B cell (primary cell): ENCODE measurements at regions not wholly inside any gene's neighbourhood (a gene's known extent, or its start where the extent isn't known, plus 50 kb on each side); places are given as distances from the start of the nearest gene placed in this dataset.

Source experiments
- ATAC-seq: fragments of 200-7000 bp; cut with Tn5 transposase; one replicate; pipeline ENCODE4 v1.10.0; 2021; ENCODE audit warnings: low read depth, mild to moderate bottlenecking, moderate number of reproducible peaks, moderate library complexity
- CTCF ChIA-PET: fragments of 350-600 bp; sonication (Branson Sonifier 250); formaldehyde crosslinking; loops from one replicate; lab custom pipeline; 2021; ENCODE audit warnings: antibody characterized with exemption, inconsistent platforms; lab: Charles Lee
- POLR2A ChIA-PET: fragments of 350-600 bp; sonication (Branson Sonifier 250); formaldehyde crosslinking; loops from one replicate; lab custom pipeline; 2021; ENCODE audit warnings: antibody characterized with exemption; lab: Charles Lee
- DNase-seq: peaks from one replicate; pipeline ENCODE4 v3.0.0; 2013
- H2AFZ ChIP-seq: 2 replicates; pipeline ENCODE4 v1.6.1; 2012; ENCODE audit warnings: mild to moderate bottlenecking, low read depth, low read length; ENCODE audit not compliant: insufficient read depth, poor library complexity, severe bottlenecking
- H3K27ac ChIP-seq, 2 donors: 1 replicate in 1 of 2; 2 replicates in 1 of 2; pipeline ENCODE4 v1.5.1; 2012 to 2013; ENCODE audit warnings: low read length in 2 of 2, mild to moderate bottlenecking in 2 of 2, moderate library complexity in 1 of 2
- H3K27me3 ChIP-seq, 4 experiments: fragments of 200-600 bp in 1 of 4; sonication (generic) in 1 of 4; replicated peaks in 1 of 4; 1 replicate in 2 of 4; 2 replicates in 2 of 4; pipeline versions ENCODE4 v1.6.1 to v1.7.0; 2013 to 2016; ENCODE audit warnings: low read length in 3 of 4, mild to moderate bottlenecking in 2 of 4, mixed read lengths in 1 of 4, moderate library complexity in 1 of 4; ENCODE audit not compliant: insufficient read depth in 4 of 4, control insufficient read depth in 3 of 4; ENCODE audit errors: control extremely low read depth in 1 of 4
- H3K36me3 ChIP-seq, 2 experiments: replicated peaks in 1 of 2; 1 replicate in 1 of 2; 2 replicates in 1 of 2; pipeline versions ENCODE4 v1.6.1 to v1.7.1; 2013; ENCODE audit warnings: low read length in 1 of 2; ENCODE audit not compliant: insufficient read depth in 2 of 2, control insufficient read depth in 1 of 2; ENCODE audit errors: control extremely low read depth in 1 of 2, extremely low read depth in 1 of 2
- H3K4me1 ChIP-seq, 2 donors: fragments of 200-600 bp in 1 of 2; sonication (generic) in 1 of 2; 1 replicate in 1 of 2; 2 replicates in 1 of 2; pipeline versions ENCODE4 v1.5.1 to v1.6.1; 2013 to 2017; ENCODE audit warnings: low read length in 2 of 2; ENCODE audit not compliant: control insufficient read depth in 2 of 2, insufficient read depth in 2 of 2
- H3K4me2 ChIP-seq: replicated peaks from 2 replicates; pipeline ENCODE3; 2012; ENCODE audit warnings: mild to moderate bottlenecking, low read depth, low read length; ENCODE audit not compliant: poor library complexity, severe bottlenecking
- H3K4me3 ChIP-seq, 5 experiments: fragments of 200-600 bp in 1 of 5; sonication (generic) in 1 of 5; 1 replicate in 3 of 5; 2 replicates in 2 of 5; pipeline versions ENCODE4 v1.5.1 to v1.7.0; 2011 to 2016; ENCODE audit warnings: low read length in 4 of 5, mild to moderate bottlenecking in 4 of 5, low read depth in 2 of 5, control low read depth in 1 of 5, moderate library complexity in 1 of 5; ENCODE audit not compliant: insufficient read depth in 1 of 5; ENCODE audit errors: control extremely low read depth in 1 of 5, extremely low read depth in 1 of 5
- H3K79me2 ChIP-seq: fragments of 200-600 bp; sonication (generic); one replicate; pipeline ENCODE4 v1.6.0; 2016; ENCODE audit warnings: low read length; ENCODE audit not compliant: control insufficient read depth, insufficient read depth
- H3K9ac ChIP-seq: fragments of 200-600 bp; sonication (generic); 2 replicates; pipeline ENCODE4 v1.6.1; 2017; ENCODE audit warnings: mild to moderate bottlenecking, low read length, moderate library complexity
- H3K9me3 ChIP-seq, 3 donors: one replicate each; pipeline versions ENCODE4 v1.6.1 to v1.7.1; 2013; ENCODE audit warnings: low read length in 2 of 3; ENCODE audit not compliant: control insufficient read depth in 2 of 3, insufficient read depth in 1 of 3; ENCODE audit errors: control extremely low read depth in 1 of 3
- H4K20me1 ChIP-seq: 2 replicates; pipeline ENCODE4 v1.6.0; 2012; ENCODE audit warnings: mild to moderate bottlenecking, low read length; ENCODE audit not compliant: insufficient read depth, control insufficient read depth, poor library complexity, severe bottlenecking
- H3K27ac Mint-ChIP-seq: one replicate; pipeline ENCODE4 v1.8.0; 2021; ENCODE audit warnings: mixed read lengths
- H3K27me3 Mint-ChIP-seq: one replicate; pipeline ENCODE4 v1.8.0; 2021; ENCODE audit warnings: mixed read lengths
- H3K4me1 Mint-ChIP-seq: one replicate; pipeline ENCODE4 v1.8.0; 2021; ENCODE audit warnings: mixed read lengths
- H3K4me3 Mint-ChIP-seq: one replicate; pipeline ENCODE4 v1.8.0; 2021; ENCODE audit warnings: mixed read lengths
- H3K9me3 Mint-ChIP-seq: one replicate; pipeline ENCODE4 v1.8.0; 2022; ENCODE audit warnings: mixed read lengths; ENCODE audit not compliant: insufficient read depth
- EZH2 ChIP-seq: IDR thresholded peaks from 2 replicates; pipeline ENCODE4 v1.6.1; 2012; ENCODE audit warnings: borderline replicate concordance, low read depth, mild to moderate bottlenecking, moderate library complexity, low read length; ENCODE audit not compliant: insufficient read depth, poor library complexity, severe bottlenecking
- WGBS: methylation state at CpG from one replicate; pipeline ENCODE4 v1.1.5; 2013; ENCODE audit warnings: missing lambda C conversion rate; ENCODE audit not compliant: insufficient coverage; 5-methylcytosine and 5-hydroxymethylcytosine counted together
- intact Hi-C: fragments of 100-400 bp; cut with micrococcal nuclease; formaldehyde crosslinking; loops from one replicate; pipeline ENCODE4 v1.10.0; 2022
- TF ChIP-seq, protein P1 (sequence below): fragments of 200-600 bp; IDR thresholded peaks from one replicate; pipeline ENCODE4 v1.8.0; 2022; ENCODE audit warnings: antibody characterized with exemption, mild to moderate bottlenecking

DNA sequence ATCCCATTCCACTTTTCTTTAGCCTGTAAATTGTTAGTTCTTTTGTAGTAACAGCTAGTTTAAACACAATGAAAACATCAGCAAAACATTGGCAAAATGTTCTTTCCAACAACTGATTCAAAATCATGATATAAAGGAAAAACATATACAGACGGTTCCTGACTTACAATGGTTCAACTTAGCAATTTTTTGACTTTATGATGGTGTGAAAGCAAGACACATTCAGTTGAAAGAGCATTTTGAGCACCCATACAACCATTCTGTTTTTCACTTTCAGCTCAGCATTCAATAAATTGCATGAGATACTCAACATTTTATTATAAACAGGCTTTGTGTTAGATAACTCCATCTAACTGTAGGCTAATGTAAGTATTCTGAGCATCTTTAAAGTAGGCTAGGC lies 185.1 kb downstream of the NOL4 start:
- Mint-ChIP-seq H3K27ac (no peak overlapping the region), H3K4me1 (no peaks in the 10 kb centered on the region), H3K27me3 (no peaks in the 10 kb centered on the region), H3K4me3 (no peak overlapping the region), H3K9me3 (peaks cover 3% of the 10 kb centered on the region)
- no CpG with 5 or more reads among the region's 1 CpG for WGBS
- Histone ChIP-seq H3K4me1 (no peaks in the 10 kb centered on the region), H4K20me1 (no peaks in the 10 kb centered on the region), H3K27me3 (no peaks in the 10 kb centered on the region), H3K4me3 (no peak overlapping the region), H3K9me3 (no peaks in the 10 kb centered on the region), H2AFZ (no peak overlapping the region), H3K4me2 (no peak overlapping the region), H3K36me3 (no peaks in the 10 kb centered on the region), H3K27ac (no peak overlapping the region), H3K9ac (no peak overlapping the region), H3K79me2 (no peaks in the 10 kb centered on the region)
- intact Hi-C loops, result no loop called here
- ATAC-seq (no peak), DNase-seq (no peak)
- POLR2A ChIA-PET, result no interaction called here
- CTCF ChIA-PET, result no interaction called here
- no peak for TF ChIP-seq EZH2
- TF ChIP-seq, protein P1, sequence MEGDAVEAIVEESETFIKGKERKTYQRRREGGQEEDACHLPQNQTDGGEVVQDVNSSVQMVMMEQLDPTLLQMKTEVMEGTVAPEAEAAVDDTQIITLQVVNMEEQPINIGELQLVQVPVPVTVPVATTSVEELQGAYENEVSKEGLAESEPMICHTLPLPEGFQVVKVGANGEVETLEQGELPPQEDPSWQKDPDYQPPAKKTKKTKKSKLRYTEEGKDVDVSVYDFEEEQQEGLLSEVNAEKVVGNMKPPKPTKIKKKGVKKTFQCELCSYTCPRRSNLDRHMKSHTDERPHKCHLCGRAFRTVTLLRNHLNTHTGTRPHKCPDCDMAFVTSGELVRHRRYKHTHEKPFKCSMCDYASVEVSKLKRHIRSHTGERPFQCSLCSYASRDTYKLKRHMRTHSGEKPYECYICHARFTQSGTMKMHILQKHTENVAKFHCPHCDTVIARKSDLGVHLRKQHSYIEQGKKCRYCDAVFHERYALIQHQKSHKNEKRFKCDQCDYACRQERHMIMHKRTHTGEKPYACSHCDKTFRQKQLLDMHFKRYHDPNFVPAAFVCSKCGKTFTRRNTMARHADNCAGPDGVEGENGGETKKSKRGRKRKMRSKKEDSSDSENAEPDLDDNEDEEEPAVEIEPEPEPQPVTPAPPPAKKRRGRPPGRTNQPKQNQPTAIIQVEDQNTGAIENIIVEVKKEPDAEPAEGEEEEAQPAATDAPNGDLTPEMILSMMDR, result no peak

DNA sequence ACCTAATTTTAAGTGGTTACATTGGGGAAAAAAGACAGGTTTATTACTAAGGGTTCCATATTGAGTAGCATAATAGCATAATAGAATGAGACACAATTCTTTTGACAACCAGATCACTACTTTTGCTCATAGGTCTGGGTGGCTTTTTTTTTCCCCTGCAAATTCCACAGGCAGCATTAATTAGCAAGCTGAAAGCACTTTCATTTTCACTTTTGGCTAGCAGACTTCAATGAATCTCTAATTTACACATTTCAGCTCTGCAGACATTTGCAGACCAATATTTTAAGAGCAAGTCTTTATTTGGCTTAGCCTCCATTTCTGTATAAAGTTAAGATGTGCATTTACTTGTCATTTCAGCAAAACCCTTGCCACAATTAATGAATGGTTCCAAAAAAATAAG lies 185.5 kb downstream of the NOL4 start:
- Histone ChIP-seq H3K36me3 (no peaks in the 10 kb centered on the region), H3K4me2 (no peak overlapping the region), H4K20me1 (no peaks in the 10 kb centered on the region), H3K9me3 (peaks cover 0 to 3% (median 0%) of the 10 kb centered on the region in 3 donors), H3K27me3 (no peaks in the 10 kb centered on the region), H3K27ac (no peak overlapping the region), H3K4me1 (no peaks in the 10 kb centered on the region), H2AFZ (no peak overlapping the region), H3K9ac (no peak overlapping the region), H3K4me3 (no peak overlapping the region), H3K79me2 (no peaks in the 10 kb centered on the region)
- peaks cover 3% of the 10 kb centered on the region for H3K9me3 Mint-ChIP-seq
- DNase-seq (no peak), ATAC-seq (no peak)
- no peak overlapping the region for H3K27ac Mint-ChIP-seq
- intact Hi-C loops, result no loop called here
- no peak overlapping the region for H3K4me3 Mint-ChIP-seq
- H3K4me1 Mint-ChIP-seq, result no peaks in the 10 kb centered on the region
- CTCF ChIA-PET, result no interaction called here
- TF ChIP-seq, protein P1, result no peak
- TF ChIP-seq EZH2, result no peak
- no peaks in the 10 kb centered on the region for H3K27me3 Mint-ChIP-seq
- POLR2A ChIA-PET, result no interaction called here
